NCI-H345 (cell line): ENCODE measurements at regions not wholly inside any gene's neighbourhood (a gene's known extent, or its start where the extent isn't known, plus 50 kb on each side); places are given as distances from the start of the nearest gene placed in this dataset.
A peak's percentile ranks its signal among the peaks of the same experiment; 100 is the strongest.
"Not testable (repeated sequence)": the region's sequence is repeated elsewhere in the genome, so short reads cannot be mapped to it uniquely, and the experiment has no call there.

Experiments used
- DNase-seq: peaks from one replicate; lab custom pipeline; 2025; lab: John Stamatoyannopoulos, UW

DNA sequence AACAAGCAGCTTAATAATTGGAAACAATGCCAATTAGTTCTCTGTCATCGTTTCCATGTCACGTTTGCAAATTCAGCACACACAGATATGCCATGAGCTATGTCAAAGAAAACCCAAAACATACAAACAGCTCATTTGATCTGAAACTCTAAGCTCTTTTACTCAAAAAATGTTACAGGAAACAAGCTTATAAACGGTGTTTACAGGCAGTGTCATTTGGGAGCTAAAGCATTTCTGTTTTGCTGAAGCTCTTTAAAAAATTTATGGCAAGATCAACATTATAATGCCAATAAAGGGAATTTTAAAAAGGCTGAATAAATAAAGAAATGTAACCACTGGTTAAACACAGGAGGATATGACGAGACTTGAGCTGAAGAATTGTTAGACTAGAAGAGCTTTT, 94.0 kb upstream of the HS3ST2 start:
- no peak for DNase-seq

GRCh38 chr16:22721511-22722100, 92.4 kb upstream of the HS3ST2 start:
- DNase-seq, result peak; percentile 36

GRCh38 chr16:22722551-22723541, 91.1 kb upstream of the HS3ST2 start:
- not testable (repeated sequence) for DNase-seq

- DNase-seq, result no peak
Observed at GRCh38 chr16:22726868-22727267, 87.1 kb upstream of the HS3ST2 start.

- DNase-seq, result peak; percentile 11
Observed at GRCh38 chr16:22727285-22728166, 86.4 kb upstream of the HS3ST2 start.

DNA sequence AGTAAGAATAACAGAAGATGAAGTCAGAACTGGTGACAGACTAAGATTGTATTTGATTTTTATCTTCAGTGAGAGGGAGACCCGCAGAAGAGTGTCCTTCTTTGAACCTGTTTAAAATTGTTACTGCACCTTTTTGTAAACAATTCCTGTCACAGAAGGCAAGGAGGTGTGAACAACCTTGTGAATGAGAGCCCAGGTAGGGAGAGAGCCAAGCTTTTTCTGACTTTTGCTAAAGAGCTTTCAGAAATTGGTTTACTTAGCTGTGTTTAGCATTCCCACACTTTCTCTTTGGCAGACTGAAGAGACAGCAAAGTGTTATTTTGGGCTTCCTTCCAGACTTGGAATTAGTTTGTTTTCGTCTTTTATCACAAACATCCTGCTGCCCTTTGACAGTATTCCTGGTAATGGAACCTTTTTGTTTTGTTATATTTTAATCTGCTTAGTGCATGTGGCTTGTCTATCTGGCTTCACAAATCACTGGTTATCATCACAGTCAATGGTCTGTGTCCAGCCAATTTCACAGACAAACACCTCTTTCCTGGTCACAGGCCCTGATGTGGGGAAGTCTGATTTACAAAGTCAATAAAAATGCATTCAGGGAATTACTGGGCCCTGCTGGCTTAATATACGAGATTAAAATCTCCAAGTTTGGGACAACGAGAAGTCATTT, 85.7 kb upstream of the HS3ST2 start:
- no peak for DNase-seq

DNA sequence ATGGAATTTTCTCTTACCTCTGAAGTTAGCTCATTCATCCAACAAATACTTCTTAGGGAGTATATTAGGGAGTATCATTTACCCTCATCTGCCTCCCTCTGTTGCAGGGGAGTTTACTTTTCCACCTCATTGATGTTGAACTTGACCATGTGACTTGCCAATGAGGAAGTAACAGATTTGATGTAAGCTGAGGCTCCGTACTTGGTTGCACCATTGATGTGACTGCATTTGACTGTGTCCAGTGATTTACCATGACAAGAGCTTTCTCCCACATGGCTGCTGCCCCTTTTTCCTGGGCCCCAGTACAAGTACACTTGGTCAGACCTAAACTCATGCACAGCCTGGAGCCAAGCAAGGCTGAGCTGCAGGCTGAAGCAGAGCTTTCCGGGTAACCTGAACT, 81.6 kb upstream of the HS3ST2 start:
- no peak for DNase-seq

DNA sequence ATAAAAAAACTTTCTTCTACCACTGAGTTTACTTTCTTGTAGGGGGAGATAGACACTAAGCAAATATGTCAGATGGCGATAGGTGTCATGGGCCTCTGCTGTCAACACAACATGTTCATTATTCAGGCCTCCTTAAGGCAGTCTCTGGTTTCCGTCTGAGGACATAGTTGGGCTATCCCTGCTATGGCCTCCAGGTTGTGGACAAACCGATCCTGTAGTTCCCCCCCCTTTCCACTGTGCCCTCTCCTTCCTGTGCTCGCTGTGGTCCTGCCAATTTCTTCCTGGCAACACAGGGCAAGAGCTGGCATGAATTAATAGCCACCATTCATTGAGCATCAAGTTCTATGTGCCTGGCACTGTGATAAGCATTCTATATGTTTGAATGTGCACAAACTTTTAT, 81.0 kb upstream of the HS3ST2 start:
- DNase-seq, result no peak

DNA sequence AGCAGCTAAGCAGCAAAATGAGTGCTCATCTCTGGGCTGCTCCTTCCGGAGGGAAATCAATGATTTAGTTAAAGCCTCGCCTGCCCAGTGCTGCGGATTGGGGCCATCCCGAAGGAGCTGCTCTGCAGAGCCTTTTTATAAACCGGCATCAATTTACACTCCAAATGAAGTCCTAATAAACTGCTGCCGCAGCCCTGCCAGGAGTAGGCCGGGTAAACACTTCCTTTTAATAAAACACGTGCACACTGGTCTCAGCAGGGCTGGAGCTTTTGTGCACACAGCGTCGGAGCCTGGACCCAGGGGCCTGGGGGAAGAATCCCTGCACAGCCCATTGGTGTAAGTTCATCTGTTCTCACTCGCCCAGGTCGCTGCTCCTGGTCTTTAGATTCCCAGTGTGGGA, 79.6 kb upstream of the HS3ST2 start:
- no peak for DNase-seq

DNA sequence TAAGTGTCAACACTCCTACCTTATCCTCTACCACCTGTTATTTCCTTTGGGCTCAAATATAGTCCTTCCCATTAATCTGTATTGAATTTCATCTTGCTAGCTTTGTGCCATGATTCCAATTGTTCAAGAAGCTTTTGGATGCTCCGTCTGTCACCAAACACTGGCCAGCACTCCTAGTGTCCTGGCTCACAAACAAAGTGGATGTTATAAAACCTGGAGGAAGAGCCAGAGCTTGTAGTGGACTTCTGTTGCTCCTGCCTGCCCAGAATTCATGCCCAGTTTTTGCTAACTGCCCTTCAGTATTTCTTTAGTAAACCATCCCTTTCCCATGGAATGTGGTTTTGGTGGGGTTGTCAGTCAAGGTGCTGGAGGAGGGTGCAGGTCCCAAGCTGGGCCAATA, 77.2 kb upstream of the HS3ST2 start:
- DNase-seq, result no peak

DNA sequence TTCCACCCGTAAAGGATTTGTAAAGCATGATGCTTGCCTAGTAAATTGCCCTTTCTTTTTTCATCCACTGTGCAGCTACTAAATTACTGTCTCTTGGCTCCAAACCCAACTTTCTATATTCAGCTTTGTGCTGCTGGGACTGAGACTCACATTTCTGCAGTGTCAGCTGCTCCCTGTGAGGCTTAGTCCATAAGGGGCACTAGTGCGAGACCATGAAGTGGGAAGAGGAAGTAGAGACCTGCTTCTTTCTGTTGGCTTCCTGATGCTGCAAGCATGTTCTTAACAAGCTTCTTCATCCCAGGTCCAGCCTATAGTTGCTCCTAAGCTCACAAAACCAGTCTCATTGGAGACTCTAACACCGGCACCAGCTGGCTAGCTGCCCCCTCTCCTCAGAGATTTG, 74.9 kb upstream of the HS3ST2 start:
- DNase-seq, result no peak

DNA sequence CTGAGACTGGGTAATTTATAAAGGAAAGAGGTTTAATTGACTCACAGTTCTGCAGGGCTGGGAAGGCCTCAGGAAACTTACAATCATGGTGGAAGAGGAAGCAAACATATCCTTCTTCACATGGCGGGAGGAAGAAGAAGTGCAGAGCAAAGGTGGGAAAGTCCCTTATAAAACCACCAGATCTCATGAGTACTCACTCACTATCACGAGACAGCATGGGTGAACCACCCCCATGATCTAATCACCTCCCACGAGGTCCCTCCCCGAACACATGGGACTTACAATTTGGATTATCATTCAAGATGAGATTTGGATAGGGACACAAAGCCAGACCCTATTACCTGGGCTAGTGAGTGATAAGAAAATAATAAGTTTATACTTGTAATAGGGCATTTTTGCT, 70.6 kb upstream of the HS3ST2 start:
- no peak for DNase-seq

DNA sequence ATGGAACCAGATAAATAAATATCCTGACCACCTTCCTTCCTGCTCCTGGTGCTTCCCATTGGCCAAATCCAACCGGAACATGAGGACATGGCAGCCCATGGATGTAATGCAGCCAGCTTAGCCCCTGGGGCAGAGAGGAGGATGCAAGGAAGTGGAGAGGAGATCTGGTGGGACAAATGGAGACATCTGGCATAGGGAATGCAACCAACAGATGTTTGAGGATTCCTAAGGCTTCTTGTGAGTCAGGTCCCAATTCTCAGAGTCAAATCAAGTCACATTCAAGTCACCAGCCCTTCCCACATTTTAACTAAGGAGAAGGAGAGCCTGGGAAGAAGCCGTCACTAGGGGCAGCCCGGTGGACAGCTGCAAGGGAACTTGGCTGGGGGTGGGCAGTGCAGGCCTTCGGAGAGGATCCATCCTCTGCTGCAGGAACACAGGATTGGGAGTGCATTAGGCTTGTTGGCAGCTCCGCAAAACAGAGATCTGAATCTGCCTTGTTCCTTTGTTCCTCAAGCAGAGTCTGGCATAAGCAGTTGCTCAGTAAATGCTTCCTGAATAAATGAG, 62.8 kb upstream of the HS3ST2 start:
- DNase-seq, result no peak

GRCh38 chr16:22751685-22752084, 62.3 kb upstream of the HS3ST2 start:
- no peak for DNase-seq

- DNase-seq, result no peak
Observed at GRCh38 chr16:22753451-22753850, 60.5 kb upstream of the HS3ST2 start.

- DNase-seq, result no peak
Observed at GRCh38 chr16:22754577-22754976, 59.4 kb upstream of the HS3ST2 start.

DNA sequence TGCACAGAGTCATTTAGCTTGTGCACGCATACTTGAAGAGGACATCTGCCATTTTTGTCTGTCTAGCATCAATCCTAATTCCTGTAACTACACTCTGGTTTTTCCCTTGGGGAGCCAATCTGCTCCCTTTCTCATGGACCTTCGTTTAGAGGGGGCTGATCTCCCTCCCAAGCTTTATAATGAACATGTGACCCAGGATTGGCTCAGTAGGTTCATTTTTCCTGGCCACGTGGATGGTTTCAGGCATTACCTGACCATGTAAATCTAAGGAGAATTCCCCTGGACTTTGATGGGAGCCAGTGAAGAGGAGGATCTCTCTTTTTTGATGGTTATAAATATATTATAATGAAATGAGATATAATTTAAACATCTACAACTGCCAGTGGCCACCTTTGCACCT, 56.8 kb upstream of the HS3ST2 start:
- DNase-seq, result no peak

DNA sequence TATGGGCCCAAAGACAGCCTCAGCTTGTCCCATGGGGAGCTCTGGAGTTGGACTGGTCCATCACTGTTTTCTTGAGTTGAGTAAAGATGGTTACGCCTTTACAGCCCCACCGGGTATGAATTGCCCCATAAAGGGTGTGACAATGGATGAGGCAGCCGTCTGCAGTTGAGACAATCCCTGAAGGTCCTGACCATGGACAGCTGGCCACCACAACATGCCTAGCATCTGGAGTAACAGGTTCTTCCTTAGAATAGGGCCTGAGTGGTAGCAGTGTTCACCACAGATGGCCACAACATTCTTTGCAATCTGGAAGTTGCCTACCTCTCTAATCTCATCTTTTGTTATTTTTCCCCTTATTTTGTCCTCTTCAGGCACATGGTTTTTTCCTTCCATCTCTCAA, 51.5 kb upstream of the HS3ST2 start:
- DNase-seq, result no peak

DNA sequence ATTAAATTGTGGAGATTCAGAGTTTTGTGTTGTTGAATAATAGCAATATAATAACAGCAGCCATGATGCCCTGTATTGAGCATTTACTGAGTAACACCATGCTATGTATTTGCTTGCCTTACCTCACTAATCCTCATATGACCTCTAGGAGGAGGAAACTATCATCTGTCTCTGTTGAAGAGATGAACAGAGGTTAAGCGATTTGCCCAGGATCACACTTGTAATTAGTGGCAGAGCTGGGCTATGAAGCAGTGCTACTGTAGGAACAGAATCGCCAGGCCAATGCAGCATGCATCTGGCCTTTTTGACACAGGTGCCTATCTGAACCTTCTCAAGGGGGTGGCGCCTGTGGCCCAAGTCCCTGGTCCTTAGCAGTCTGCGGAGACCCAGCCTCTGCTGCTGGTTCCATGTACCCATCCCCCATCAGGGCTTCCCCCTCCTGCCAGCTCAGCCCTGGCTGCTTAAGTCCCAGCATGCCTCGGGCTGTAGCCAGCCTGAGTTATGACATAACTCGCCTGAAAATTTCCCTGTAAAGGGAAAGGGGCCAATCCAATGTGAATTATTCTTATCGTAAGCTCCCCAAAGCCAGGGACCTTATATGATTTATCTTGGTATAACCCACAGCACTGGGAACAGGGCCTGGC, 50.4 kb upstream of the HS3ST2 start:
- DNase-seq, result no peak
